ENCODE measurements at regions not wholly inside any gene's neighbourhood (a gene's known extent, or its start where the extent isn't known, plus 50 kb on each side); places are given as distances from the start of the nearest gene placed in this dataset.
"Not testable (repeated sequence)": the region's sequence is repeated elsewhere in the genome, so short reads cannot be mapped to it uniquely, and the experiment has no call there.

DNA sequence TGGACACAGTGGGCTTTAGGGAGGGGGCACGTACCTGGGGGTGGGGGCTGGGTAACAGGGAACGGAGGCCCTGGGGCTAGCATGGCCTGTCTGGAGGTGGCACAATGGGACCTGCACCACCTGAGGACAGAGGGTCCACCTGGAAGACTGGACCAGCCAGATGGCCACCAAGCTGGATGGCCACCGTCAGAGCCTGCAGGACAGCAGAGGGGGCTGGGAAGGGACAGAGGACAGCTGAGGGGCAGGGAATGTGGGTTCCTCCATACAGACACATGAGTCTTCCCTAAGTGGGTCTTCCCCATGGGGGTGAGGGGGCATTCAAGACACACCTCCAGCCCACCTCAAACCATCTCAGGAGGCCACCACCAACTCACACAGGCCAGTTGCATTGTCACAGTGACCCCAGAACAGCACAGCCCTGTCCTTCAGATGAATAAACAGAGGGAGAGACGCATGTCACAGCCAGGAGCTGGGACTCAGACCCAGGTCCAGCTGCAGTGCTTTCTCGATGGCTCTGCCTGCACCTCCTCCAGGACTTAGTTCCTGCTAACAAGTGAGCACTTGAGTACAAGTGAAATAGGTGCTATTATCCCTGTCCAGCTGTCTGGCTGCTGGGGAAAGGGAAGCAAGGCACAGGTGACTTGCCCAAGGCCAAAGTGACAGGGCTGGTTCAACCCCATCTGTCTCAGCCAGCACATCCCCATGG lies 52.4 kb upstream of the CSPG4 start:
- not testable (repeated sequence) for DNase-seq (ENCODE audit: low read depth, low spot score)

DNA sequence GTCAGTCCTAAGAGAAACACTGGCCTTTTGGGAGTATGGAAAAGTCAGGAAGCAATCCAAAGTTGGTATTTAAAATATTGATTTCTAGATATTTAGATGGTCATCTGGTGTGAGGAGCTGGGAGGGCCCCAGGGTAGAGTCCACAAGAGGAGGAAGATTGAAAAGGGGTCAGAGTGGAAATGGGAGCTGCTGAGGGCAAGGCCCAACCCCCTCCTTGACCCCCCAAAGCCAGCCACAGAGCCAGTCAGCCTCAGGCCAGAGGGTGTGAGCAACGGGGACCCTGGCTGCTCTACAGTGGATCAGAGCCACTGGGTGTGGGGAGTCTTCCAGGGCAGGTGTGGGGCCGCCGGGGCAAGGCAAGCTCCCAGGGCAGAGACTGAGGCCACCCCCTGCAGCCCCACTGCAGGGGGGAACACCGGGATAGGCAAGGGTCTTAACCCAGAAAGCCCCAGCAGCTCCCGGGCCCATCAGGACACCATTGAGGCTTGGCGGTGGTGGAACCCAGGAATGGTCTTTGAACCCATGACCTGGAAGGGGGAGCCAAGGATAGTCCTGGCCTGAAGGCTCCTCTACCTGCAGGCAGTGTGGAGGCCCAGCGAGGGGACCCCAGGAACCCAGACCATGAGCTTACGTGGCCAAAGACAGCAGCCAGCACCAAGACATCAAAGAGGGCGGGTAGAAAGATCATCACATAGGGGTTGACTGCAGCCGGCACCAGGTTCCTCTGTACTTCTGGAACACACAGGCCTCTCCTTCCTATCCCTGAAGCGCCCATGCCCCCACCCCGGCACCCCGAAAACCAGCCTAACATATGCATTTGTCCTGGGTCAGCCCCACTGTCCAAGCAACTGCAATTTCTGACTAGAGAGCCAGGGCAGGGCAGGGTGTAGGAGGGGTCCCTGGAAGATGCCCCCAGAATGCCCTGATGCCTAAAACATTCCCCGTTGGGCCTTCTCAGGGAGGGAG lies 51.3 kb upstream of the CSPG4 start:
- not testable (repeated sequence) for DNase-seq (ENCODE audit: low read depth, low spot score); H3K27ac ChIP-seq

More for the DNA sequence above, 52.4 kb upstream of the CSPG4 start:
- not testable (repeated sequence) for H3K27ac ChIP-seq

- no peak overlapping the region for H3K27ac ChIP-seq
- DNase-seq (ENCODE audit: low read depth, low spot score) = no peak
These were observed 50.5 kb upstream of the CSPG4 start for GRCh38 chr15:75763137-75763611.

Data from epithelial cell of prostate (primary cell).